Kidney (tissue), 13 donors: ENCODE measurements at regions not wholly inside any gene's neighbourhood (a gene's known extent, or its start where the extent isn't known, plus 50 kb on each side); places are given as distances from the start of the nearest gene placed in this dataset.

Source experiments
- DNase-seq, 5 donors: peaks; one replicate each; pipeline ENCODE4 v3.0.0-alpha.2; 2013 to 2020
- FAIRE-seq: peaks from 2 replicates; lab custom pipeline; 2012; peaks lifted over from hg19 to GRCh38; lab: Jason Lieb, UNC
- H3K27ac ChIP-seq, 2 donors: one replicate each; pipeline ENCODE4 v1.7.0; 2013; ENCODE audit warnings: low read depth in 2 of 2, low read length in 2 of 2, inconsistent platforms in 1 of 2
- H3K27me3 ChIP-seq: one replicate; pipeline ENCODE4 v1.7.1; 2013; ENCODE audit warnings: low read length, inconsistent platforms; ENCODE audit not compliant: control insufficient read depth, insufficient read depth
- H3K36me3 ChIP-seq, 3 donors: one replicate each; pipeline versions ENCODE4 v1.7.0 to v1.7.1; 2013; ENCODE audit warnings: low read length in 3 of 3, control low read depth in 1 of 3, inconsistent platforms in 1 of 3; ENCODE audit not compliant: insufficient read depth in 3 of 3, control insufficient read depth in 2 of 3
- H3K4me1 ChIP-seq, 3 donors: one replicate each; pipeline versions ENCODE4 v1.7.0 to v1.7.1; 2013; ENCODE audit warnings: low read length in 3 of 3, inconsistent platforms in 1 of 3, low read depth in 1 of 3; ENCODE audit not compliant: control insufficient read depth in 2 of 3, insufficient read depth in 2 of 3
- H3K4me3 ChIP-seq, 3 donors: one replicate each; pipeline versions ENCODE4 v1.7.0 to v1.8.1; 2013; ENCODE audit warnings: low read length in 3 of 3, control low read depth in 1 of 3, inconsistent platforms in 1 of 3
- H3K9ac ChIP-seq, 3 donors: one replicate each; pipeline versions ENCODE4 v1.7.0 to v1.7.1; 2013; ENCODE audit warnings: low read length in 3 of 3, control low read depth in 1 of 3, inconsistent platforms in 1 of 3
- H3K9me3 ChIP-seq, 3 donors: one replicate each; pipeline versions ENCODE4 v1.7.0 to v1.7.1; 2013; ENCODE audit warnings: low read length in 3 of 3, control low read depth in 1 of 3, inconsistent platforms in 1 of 3; ENCODE audit not compliant: control insufficient read depth in 2 of 3, insufficient read depth in 1 of 3
- intact Hi-C: fragments of 100-400 bp; cut with DNase I; formaldehyde crosslinking; loops from one replicate; pipeline ENCODE4 v1.11.1; 2022
- TF ChIP-seq, protein P1 (sequence below): IDR thresholded peaks from 3 replicates; pipeline ENCODE4 v1.5.1; 2012; ENCODE audit warnings: mild to moderate bottlenecking, moderate library complexity, borderline replicate concordance; ENCODE audit not compliant: insufficient read depth; ENCODE audit errors: extremely low read depth
- donor health status: control.
- donor health status: control.
- donor health status: control.
- donor health status: control.
- donor health status: control.
- donor health status: DM: yes; HTN: yes; CAD: no.
- donor health status: Normal renal cell carcinoma (clear cell type).

- Histone ChIP-seq H3K36me3 (no peaks in the 10 kb centered on the region), H3K9me3 (no peaks in the 10 kb centered on the region), H3K27ac (no peak overlapping the region), H3K4me3 (no peak overlapping the region), H3K27me3 (no peaks in the 10 kb centered on the region), H3K9ac (no peak overlapping the region), H3K4me1 (no peaks in the 10 kb centered on the region)
- TF ChIP-seq, protein P1, sequence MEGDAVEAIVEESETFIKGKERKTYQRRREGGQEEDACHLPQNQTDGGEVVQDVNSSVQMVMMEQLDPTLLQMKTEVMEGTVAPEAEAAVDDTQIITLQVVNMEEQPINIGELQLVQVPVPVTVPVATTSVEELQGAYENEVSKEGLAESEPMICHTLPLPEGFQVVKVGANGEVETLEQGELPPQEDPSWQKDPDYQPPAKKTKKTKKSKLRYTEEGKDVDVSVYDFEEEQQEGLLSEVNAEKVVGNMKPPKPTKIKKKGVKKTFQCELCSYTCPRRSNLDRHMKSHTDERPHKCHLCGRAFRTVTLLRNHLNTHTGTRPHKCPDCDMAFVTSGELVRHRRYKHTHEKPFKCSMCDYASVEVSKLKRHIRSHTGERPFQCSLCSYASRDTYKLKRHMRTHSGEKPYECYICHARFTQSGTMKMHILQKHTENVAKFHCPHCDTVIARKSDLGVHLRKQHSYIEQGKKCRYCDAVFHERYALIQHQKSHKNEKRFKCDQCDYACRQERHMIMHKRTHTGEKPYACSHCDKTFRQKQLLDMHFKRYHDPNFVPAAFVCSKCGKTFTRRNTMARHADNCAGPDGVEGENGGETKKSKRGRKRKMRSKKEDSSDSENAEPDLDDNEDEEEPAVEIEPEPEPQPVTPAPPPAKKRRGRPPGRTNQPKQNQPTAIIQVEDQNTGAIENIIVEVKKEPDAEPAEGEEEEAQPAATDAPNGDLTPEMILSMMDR, result no peak
- intact Hi-C loops, result no loop called here
- FAIRE-seq, result no peak
- no peak for DNase-seq
These were observed 80.5 kb upstream of the SSTR4 start for GRCh38 chr20:22954661-22955060.

- no peaks in the 10 kb centered on the region for H3K36me3 ChIP-seq
- H3K4me1 ChIP-seq, result no peaks in the 10 kb centered on the region
- no peak overlapping the region for H3K4me3 ChIP-seq
- H3K9me3 ChIP-seq, result no peaks in the 10 kb centered on the region
- intact Hi-C loops, result no loop called here
- no peak for DNase-seq
- H3K9ac ChIP-seq, result no peak overlapping the region
- H3K27me3 ChIP-seq, result no peaks in the 10 kb centered on the region
- no peak for FAIRE-seq
- no peak overlapping the region for H3K27ac ChIP-seq
- TF ChIP-seq, protein P1, result no peak
These were observed 76.7 kb upstream of the SSTR4 start for GRCh38 chr20:22958390-22958789.

DNA sequence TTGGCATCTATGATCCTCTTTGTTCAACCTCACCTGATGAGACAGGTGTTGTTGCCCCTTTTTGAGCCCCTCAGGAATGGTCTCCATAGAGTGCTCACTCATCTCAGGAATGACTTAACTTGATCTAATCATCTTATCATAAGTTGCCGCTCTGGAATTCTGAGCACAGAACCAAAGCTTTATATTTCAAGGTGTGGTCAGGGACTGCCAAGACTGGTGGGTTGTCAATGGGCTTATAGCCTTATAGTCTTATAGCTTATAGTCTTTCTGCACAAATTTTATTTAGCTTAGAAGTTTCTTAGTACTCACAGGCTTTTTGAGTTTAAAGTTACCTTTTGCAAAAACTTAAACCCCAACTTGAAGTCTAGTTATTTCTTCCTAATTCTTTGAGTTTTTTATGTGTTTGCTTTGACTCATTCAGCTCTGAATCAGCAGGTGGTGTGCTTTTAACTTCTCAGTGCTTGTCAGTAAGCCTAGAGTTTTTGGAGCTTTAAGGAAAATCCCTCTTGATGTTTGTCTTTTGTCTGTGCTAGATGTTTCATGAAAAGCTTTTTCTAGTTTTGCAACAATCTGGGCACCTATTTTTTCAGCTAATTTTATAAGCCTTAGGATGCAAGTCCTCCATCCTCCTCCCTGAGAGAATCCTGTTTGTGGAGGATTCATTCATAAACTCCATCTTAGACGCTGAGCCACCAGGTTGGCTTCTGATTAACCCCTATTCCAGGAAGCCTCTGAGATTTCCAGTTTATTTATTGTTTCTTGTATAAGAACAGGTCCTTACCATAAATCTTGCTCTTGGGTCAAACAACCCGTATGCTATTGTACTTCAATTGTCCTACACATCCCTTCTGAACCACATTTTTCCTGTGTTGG lies 72.3 kb upstream of the SSTR4 start:
- H3K4me3 ChIP-seq, result no peak overlapping the region
- no peak for FAIRE-seq
- no peaks in the 10 kb centered on the region for H3K27me3 ChIP-seq
- intact Hi-C loops, result no loop called here
- H3K27ac ChIP-seq, result no peak overlapping the region
- TF ChIP-seq, protein P1, result no peak
- no peak for DNase-seq
- no peak overlapping the region for H3K9ac ChIP-seq
- no peaks in the 10 kb centered on the region for H3K36me3 ChIP-seq
- no peaks in the 10 kb centered on the region for H3K4me1 ChIP-seq
- H3K9me3 ChIP-seq, result no peaks in the 10 kb centered on the region
